ENCODE measurements at regions not wholly inside any gene's neighbourhood (a gene's known extent, or its start where the extent isn't known, plus 50 kb on each side); places are given as distances from the start of the nearest gene placed in this dataset.

GRCh38 chr5:121138952-121139351 lies 674.9 kb downstream of the PRR16 start:
- H3K27me3 Mint-ChIP-seq, result no peaks in the 10 kb centered on the region
- H3K27ac Mint-ChIP-seq, result no peak overlapping the region

GRCh38 chr5:121144764-121145163 lies 680.7 kb downstream of the PRR16 start:
- no peak for DNase-seq
- Histone ChIP-seq H3K27ac (ENCODE audit: low read depth, low read length) (no peak overlapping the region), H3K9me3 (ENCODE audit: control insufficient read depth in 2 of 3, low read length in 3 of 3) (no peaks in the 10 kb centered on the region), H3K27me3 (ENCODE audit: control insufficient read depth in 2 of 2, insufficient read depth in 2 of 2, low read length in 2 of 2) (no peaks in the 10 kb centered on the region), H3K4me3 (ENCODE audit: low read length) (no peak overlapping the region), H3K4me1 (ENCODE audit: control insufficient read depth in 2 of 2, insufficient read depth in 2 of 2, low read length in 2 of 2) (no peaks in the 10 kb centered on the region), H3K36me3 (ENCODE audit: control insufficient read depth in 2 of 3, insufficient read depth in 3 of 3, low read length in 3 of 3) (no peaks in the 10 kb centered on the region)
- peaks cover 0 to 22% (median 6%) of the 10 kb centered on the region in 11 donors for H3K9me3 Mint-ChIP-seq
- H3K36me3 Mint-ChIP-seq, result no peaks in the 10 kb centered on the region
- no peaks in the 10 kb centered on the region for H3K4me1 Mint-ChIP-seq
- ChIA-PET CTCF (no interaction called here), POLR2A (no interaction called here)
- ATAC-seq, result no peak
- no peaks in the 10 kb centered on the region for H3K27me3 Mint-ChIP-seq
- H3K27ac Mint-ChIP-seq, result no peak overlapping the region
- H3K4me3 Mint-ChIP-seq, result no peak overlapping the region
- intact Hi-C loops (cut with micrococcal nuclease), result no loop called here

More at GRCh38 chr5:121138952-121139351, 674.9 kb downstream of the PRR16 start:
- H3K4me3 ChIP-seq (ENCODE audit: low read length), result no peak overlapping the region
- no peaks in the 10 kb centered on the region for H3K36me3 ChIP-seq (ENCODE audit: control insufficient read depth in 2 of 3, insufficient read depth in 3 of 3, low read length in 3 of 3)
- DNase-seq (no peak), ATAC-seq (no peak)
- H3K4me3 Mint-ChIP-seq, result no peak overlapping the region
- no peak overlapping the region for H3K27ac ChIP-seq (ENCODE audit: low read depth, low read length)
- H3K9me3 Mint-ChIP-seq, result peaks cover 0 to 12% (median 6%) of the 10 kb centered on the region in 11 donors
- intact Hi-C loops (cut with micrococcal nuclease), result no loop called here
- H3K36me3 Mint-ChIP-seq, result no peaks in the 10 kb centered on the region
- ChIA-PET POLR2A (no interaction called here), CTCF (no interaction called here)
- no peaks in the 10 kb centered on the region for H3K27me3 ChIP-seq (ENCODE audit: control insufficient read depth in 2 of 2, insufficient read depth in 2 of 2, low read length in 2 of 2)
- no peaks in the 10 kb centered on the region for H3K9me3 ChIP-seq (ENCODE audit: control insufficient read depth in 2 of 3, low read length in 3 of 3)
- H3K4me1 Mint-ChIP-seq, result no peaks in the 10 kb centered on the region
- no peaks in the 10 kb centered on the region for H3K4me1 ChIP-seq (ENCODE audit: control insufficient read depth in 2 of 2, insufficient read depth in 2 of 2, low read length in 2 of 2)

GRCh38 chr5:121151534-121151933 lies 687.4 kb downstream of the PRR16 start:
- no peaks in the 10 kb centered on the region for H3K27me3 Mint-ChIP-seq
- CTCF ChIA-PET, result no interaction called here

GRCh38 chr5:121152411-121152810 lies 688.3 kb downstream of the PRR16 start:
- Mint-ChIP-seq H3K27me3 (no peaks in the 10 kb centered on the region), H3K36me3 (no peaks in the 10 kb centered on the region), H3K9me3 (peaks cover 0 to 10% (median 1%) of the 10 kb centered on the region in 11 donors), H3K4me3 (no peak overlapping the region), H3K27ac (no peak overlapping the region), H3K4me1 (no peaks in the 10 kb centered on the region)
- Histone ChIP-seq H3K9me3 (ENCODE audit: control insufficient read depth in 2 of 3, low read length in 3 of 3) (no peaks in the 10 kb centered on the region), H3K36me3 (ENCODE audit: control insufficient read depth in 2 of 3, insufficient read depth in 3 of 3, low read length in 3 of 3) (no peaks in the 10 kb centered on the region), H3K27ac (ENCODE audit: low read depth, low read length) (no peak overlapping the region), H3K27me3 (ENCODE audit: control insufficient read depth in 2 of 2, insufficient read depth in 2 of 2, low read length in 2 of 2) (no peaks in the 10 kb centered on the region), H3K4me1 (ENCODE audit: control insufficient read depth in 2 of 2, insufficient read depth in 2 of 2, low read length in 2 of 2) (no peaks in the 10 kb centered on the region), H3K4me3 (ENCODE audit: low read length) (no peak overlapping the region)
- DNase-seq (no peak), ATAC-seq (no peak)
- intact Hi-C loops (cut with micrococcal nuclease), result no loop called here
- POLR2A ChIA-PET, result no interaction called here
- CTCF ChIA-PET, result no interaction called here

More at GRCh38 chr5:121151534-121151933, 687.4 kb downstream of the PRR16 start:
- no peaks in the 10 kb centered on the region for H3K4me1 ChIP-seq (ENCODE audit: control insufficient read depth in 2 of 2, insufficient read depth in 2 of 2, low read length in 2 of 2)
- no peaks in the 10 kb centered on the region for H3K9me3 ChIP-seq (ENCODE audit: control insufficient read depth in 2 of 3, low read length in 3 of 3)
- DNase-seq, result no peak
- Mint-ChIP-seq H3K9me3 (peaks cover 0 to 15% (median 2%) of the 10 kb centered on the region in 11 donors), H3K4me3 (no peak overlapping the region), H3K4me1 (no peaks in the 10 kb centered on the region), H3K36me3 (no peaks in the 10 kb centered on the region), H3K27ac (no peak overlapping the region)
- H3K27me3 ChIP-seq (ENCODE audit: control insufficient read depth in 2 of 2, insufficient read depth in 2 of 2, low read length in 2 of 2), result no peaks in the 10 kb centered on the region
- H3K4me3 ChIP-seq (ENCODE audit: low read length), result no peak overlapping the region
- H3K36me3 ChIP-seq (ENCODE audit: control insufficient read depth in 2 of 3, insufficient read depth in 3 of 3, low read length in 3 of 3), result no peaks in the 10 kb centered on the region
- H3K27ac ChIP-seq (ENCODE audit: low read depth, low read length), result no peak overlapping the region
- ATAC-seq, result no peak
- POLR2A ChIA-PET, result no interaction called here
- intact Hi-C loops (cut with micrococcal nuclease), result no loop called here

GRCh38 chr5:121156565-121156964 lies 692.5 kb downstream of the PRR16 start:
- Mint-ChIP-seq H3K27me3 (no peaks in the 10 kb centered on the region), H3K4me1 (no peaks in the 10 kb centered on the region), H3K4me3 (no peak overlapping the region), H3K27ac (no peak overlapping the region), H3K36me3 (no peaks in the 10 kb centered on the region), H3K9me3 (peaks cover 0 to 8% (median 0%) of the 10 kb centered on the region in 11 donors)
- Histone ChIP-seq H3K9me3 (ENCODE audit: control insufficient read depth in 2 of 3, low read length in 3 of 3) (no peaks in the 10 kb centered on the region), H3K27ac (ENCODE audit: low read depth, low read length) (no peak overlapping the region), H3K4me3 (ENCODE audit: low read length) (no peak overlapping the region), H3K4me1 (ENCODE audit: control insufficient read depth in 2 of 2, insufficient read depth in 2 of 2, low read length in 2 of 2) (no peaks in the 10 kb centered on the region), H3K27me3 (ENCODE audit: control insufficient read depth in 2 of 2, insufficient read depth in 2 of 2, low read length in 2 of 2) (no peaks in the 10 kb centered on the region), H3K36me3 (ENCODE audit: control insufficient read depth in 2 of 3, insufficient read depth in 3 of 3, low read length in 3 of 3) (no peaks in the 10 kb centered on the region)
- intact Hi-C loops (cut with micrococcal nuclease), result no loop called here
- DNase-seq (no peak), ATAC-seq (no peak)
- ChIA-PET POLR2A (no interaction called here), CTCF (no interaction called here)

GRCh38 chr5:121158451-121158850 lies 693.2 kb upstream of the FTMT start:
- Histone ChIP-seq H3K36me3 (ENCODE audit: control insufficient read depth in 2 of 3, insufficient read depth in 3 of 3, low read length in 3 of 3) (no peaks in the 10 kb centered on the region), H3K27me3 (ENCODE audit: control insufficient read depth in 2 of 2, insufficient read depth in 2 of 2, low read length in 2 of 2) (no peaks in the 10 kb centered on the region), H3K4me1 (ENCODE audit: control insufficient read depth in 2 of 2, insufficient read depth in 2 of 2, low read length in 2 of 2) (no peaks in the 10 kb centered on the region), H3K4me3 (ENCODE audit: low read length) (no peak overlapping the region), H3K27ac (ENCODE audit: low read depth, low read length) (no peak overlapping the region), H3K9me3 (ENCODE audit: control insufficient read depth in 2 of 3, low read length in 3 of 3) (no peaks in the 10 kb centered on the region)
- Mint-ChIP-seq H3K9me3 (peaks cover 0 to 8% (median 0%) of the 10 kb centered on the region in 11 donors), H3K4me1 (no peaks in the 10 kb centered on the region), H3K36me3 (no peaks in the 10 kb centered on the region), H3K27ac (no peak overlapping the region), H3K27me3 (no peaks in the 10 kb centered on the region), H3K4me3 (no peak overlapping the region)
- intact Hi-C loops (cut with micrococcal nuclease), result no loop called here
- POLR2A ChIA-PET, result no interaction called here
- DNase-seq (no peak), ATAC-seq (no peak)
- CTCF ChIA-PET, result no interaction called here

- ATAC-seq (no peak), DNase-seq (no peak)
- H3K27me3 Mint-ChIP-seq, result no peaks in the 10 kb centered on the region
- H3K36me3 Mint-ChIP-seq, result no peaks in the 10 kb centered on the region
- POLR2A ChIA-PET, result no interaction called here
- no peak overlapping the region for H3K4me3 ChIP-seq (ENCODE audit: low read length)
- peaks cover 0 to 12% (median 0%) of the 10 kb centered on the region in 11 donors for H3K9me3 Mint-ChIP-seq
- H3K4me1 Mint-ChIP-seq, result no peaks in the 10 kb centered on the region
- intact Hi-C loops (cut with micrococcal nuclease), result no loop called here
- no peak overlapping the region for H3K4me3 Mint-ChIP-seq
- H3K27ac Mint-ChIP-seq, result no peak overlapping the region
- no peaks in the 10 kb centered on the region for H3K9me3 ChIP-seq (ENCODE audit: control insufficient read depth in 2 of 3, low read length in 3 of 3)
- no peaks in the 10 kb centered on the region for H3K36me3 ChIP-seq (ENCODE audit: control insufficient read depth in 2 of 3, insufficient read depth in 3 of 3, low read length in 3 of 3)
- CTCF ChIA-PET, result no interaction called here
- H3K27ac ChIP-seq (ENCODE audit: low read depth, low read length), result no peak overlapping the region
- H3K4me1 ChIP-seq (ENCODE audit: control insufficient read depth in 2 of 2, insufficient read depth in 2 of 2, low read length in 2 of 2), result no peaks in the 10 kb centered on the region
- H3K27me3 ChIP-seq (ENCODE audit: control insufficient read depth in 2 of 2, insufficient read depth in 2 of 2, low read length in 2 of 2), result no peaks in the 10 kb centered on the region
These were observed 691.1 kb upstream of the FTMT start for GRCh38 chr5:121160591-121160990.

Measured in naive thymus-derived CD4-positive, alpha-beta T cell (primary cell).